ENCODE measurements at regions not wholly inside any gene's neighbourhood (a gene's known extent, or its start where the extent isn't known, plus 50 kb on each side); places are given as distances from the start of the nearest gene placed in this dataset.

GRCh38 chr17:83183145-83183948, 103.9 kb downstream of the METRNL start:
- 90 to 93% methylated on average over 28 of the region's 28 CpGs for WGBS, 2 donors
- intact Hi-C loops (cut with DNase I; ENCODE audit: low total_unique reads): no loop called here
- Histone ChIP-seq H3K36me3 (ENCODE audit: low read depth, missing control alignments) (no peaks in the 10 kb centered on the region), H3K4me1 (peaks cover 6% of the 10 kb centered on the region), H3K9me3 (no peaks in the 10 kb centered on the region), H3K4me3 (no peak overlapping the region), H3K27ac (no peak overlapping the region), H3K27me3 (no peaks in the 10 kb centered on the region)
- no peak for DNase-seq
- TF ChIP-seq POLR2A (IDR thresholded peaks at IDR 0.05) (no peak), CTCF (IDR thresholded peaks at IDR 0.05) (no peak)

GRCh38 chr17:83183951-83184506, 104.6 kb downstream of the METRNL start:
- intact Hi-C loops (cut with DNase I; ENCODE audit: low total_unique reads): no loop called here
- WGBS, 2 donors: 65 to 89% methylated on average over 11 to 15 of the region's 15 CpGs
- peaks cover 6% of the 10 kb centered on the region for H3K4me1 ChIP-seq
- H3K36me3 ChIP-seq (ENCODE audit: low read depth, missing control alignments): no peaks in the 10 kb centered on the region
- DNase-seq: no peak
- no peak overlapping the region for H3K4me3 ChIP-seq
- no peaks in the 10 kb centered on the region for H3K27me3 ChIP-seq
- no peak for TF ChIP-seq POLR2A (IDR thresholded peaks at IDR 0.05)
- no peak for TF ChIP-seq CTCF (IDR thresholded peaks at IDR 0.05)
- H3K27ac ChIP-seq: no peak overlapping the region
- H3K9me3 ChIP-seq: no peaks in the 10 kb centered on the region

- Histone ChIP-seq H3K9me3 (no peaks in the 10 kb centered on the region), H3K4me3 (no peak overlapping the region), H3K36me3 (ENCODE audit: low read depth, missing control alignments) (no peaks in the 10 kb centered on the region), H3K4me1 (peaks cover 6% of the 10 kb centered on the region), H3K27ac (no peak overlapping the region), H3K27me3 (no peaks in the 10 kb centered on the region)
- DNase-seq: peak; percentile 8
- intact Hi-C loops (cut with DNase I; ENCODE audit: low total_unique reads): no loop called here
- 89 to 92% methylated on average over 9 of the region's 9 CpGs for WGBS, 2 donors
- TF ChIP-seq POLR2A (IDR thresholded peaks at IDR 0.05): no peak
- TF ChIP-seq CTCF (IDR thresholded peaks at IDR 0.05): no peak
These were observed 105.9 kb downstream of the METRNL start for GRCh38 chr17:83185023-83186002.

GRCh38 chr17:83186226-83186625, 106.8 kb downstream of the METRNL start:
- H3K27ac ChIP-seq: no peak overlapping the region
- intact Hi-C loops (cut with DNase I; ENCODE audit: low total_unique reads): no loop called here
- no peaks in the 10 kb centered on the region for H3K9me3 ChIP-seq

More at GRCh38 chr17:83186226-83186625, 106.8 kb downstream of the METRNL start:
- Histone ChIP-seq H3K36me3 (ENCODE audit: low read depth, missing control alignments) (no peaks in the 10 kb centered on the region), H3K4me3 (no peak overlapping the region), H3K27me3 (no peaks in the 10 kb centered on the region), H3K4me1 (peaks cover 9% of the 10 kb centered on the region)
- TF ChIP-seq CTCF (IDR thresholded peaks at IDR 0.05) (no peak), POLR2A (IDR thresholded peaks at IDR 0.05) (no peak)
- 44 to 52% methylated on average over 4 of the region's 4 CpGs for WGBS, 2 donors
- no peak for DNase-seq
